NCI-H460 (cell line): ENCODE measurements at regions not wholly inside any gene's neighbourhood (a gene's known extent, or its start where the extent isn't known, plus 50 kb on each side); places are given as distances from the start of the nearest gene placed in this dataset.

Source experiments
- DNase-seq: peaks from one replicate; pipeline ENCODE4 v3.0.0-alpha.2; 2016; ENCODE audit warnings: low read depth; ENCODE audit errors: extremely low read depth

DNA sequence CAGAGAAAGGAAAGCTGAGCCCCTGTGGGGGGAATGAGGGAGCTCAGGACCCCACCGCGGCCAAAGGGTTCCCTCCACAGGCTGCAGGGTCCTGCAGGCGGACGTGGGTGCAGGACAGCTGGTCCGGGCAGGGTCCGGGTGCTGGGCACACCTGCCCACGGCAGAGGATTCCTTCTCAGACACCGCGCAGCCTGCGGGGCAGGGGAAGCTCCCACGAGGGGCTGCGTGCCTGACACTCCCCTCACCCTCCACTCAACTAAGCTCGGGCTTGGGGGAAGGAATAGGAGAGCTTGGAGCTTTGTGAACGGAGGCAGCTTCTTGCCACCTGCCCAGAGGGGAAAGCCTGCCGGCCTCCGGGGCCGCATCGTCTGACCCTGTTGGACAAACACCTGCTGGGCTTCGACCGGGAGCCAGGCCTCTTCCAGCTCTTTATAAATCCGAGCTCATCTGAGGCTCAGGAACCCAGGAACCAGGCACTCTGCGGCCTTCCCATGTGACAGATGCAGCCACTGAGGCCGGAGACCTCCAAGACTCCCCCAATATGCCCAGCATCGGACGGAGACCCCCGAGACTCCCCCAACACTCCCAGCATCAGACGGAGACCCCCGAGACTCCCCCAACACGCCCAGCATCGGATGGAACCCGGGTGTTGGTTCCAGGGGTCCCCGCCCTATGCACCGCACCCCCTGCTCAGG is 97.3 kb downstream of the PDGFA start:
- no peak for DNase-seq

GRCh38 chr7:422886-423225 is 96.8 kb downstream of the PDGFA start:
- no peak for DNase-seq

- no peak for DNase-seq
Measured at GRCh38 chr7:423312-424260, 96.1 kb downstream of the PDGFA start.

DNA sequence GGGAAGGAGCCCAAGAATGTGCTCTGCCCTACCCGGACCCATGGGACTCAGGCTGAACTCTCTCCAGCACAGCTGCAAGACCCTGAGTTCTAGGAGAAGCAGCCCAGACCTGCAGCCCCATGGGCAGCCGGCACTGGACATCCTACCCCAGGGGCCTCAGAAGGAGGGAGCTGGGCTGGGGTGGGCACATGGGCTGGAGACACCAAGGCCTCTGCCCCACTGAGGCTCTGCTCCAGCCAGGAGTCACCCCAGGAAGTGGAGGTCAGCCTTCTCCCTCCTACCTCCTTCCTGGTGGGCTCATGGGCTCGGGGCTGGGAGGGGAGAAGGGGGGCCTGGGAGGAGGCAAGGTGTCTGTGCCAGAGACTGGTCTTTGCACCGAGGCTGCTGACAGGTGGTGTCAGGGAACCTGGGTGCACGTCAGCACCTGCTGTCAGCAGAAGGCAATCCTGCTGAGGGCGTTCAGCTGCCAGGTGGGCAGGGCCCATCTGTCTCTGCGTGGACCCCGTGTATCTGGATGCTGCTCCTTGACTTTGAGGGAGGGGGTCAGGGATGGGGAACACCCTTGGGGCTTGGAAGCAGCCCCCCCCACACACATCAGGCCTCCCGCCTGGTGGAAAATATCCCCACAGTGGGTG is 95.2 kb downstream of the PDGFA start:
- no peak for DNase-seq

- DNase-seq, result no peak
Measured at GRCh38 chr7:424961-425793, 94.5 kb downstream of the PDGFA start.

- no peak for DNase-seq
Measured at GRCh38 chr7:425794-426188, 93.9 kb downstream of the PDGFA start.

- no peak for DNase-seq
Measured at GRCh38 chr7:426510-426909, 93.1 kb downstream of the PDGFA start.

GRCh38 chr7:427506-428103 is 92.0 kb downstream of the PDGFA start:
- DNase-seq, result no peak

DNA sequence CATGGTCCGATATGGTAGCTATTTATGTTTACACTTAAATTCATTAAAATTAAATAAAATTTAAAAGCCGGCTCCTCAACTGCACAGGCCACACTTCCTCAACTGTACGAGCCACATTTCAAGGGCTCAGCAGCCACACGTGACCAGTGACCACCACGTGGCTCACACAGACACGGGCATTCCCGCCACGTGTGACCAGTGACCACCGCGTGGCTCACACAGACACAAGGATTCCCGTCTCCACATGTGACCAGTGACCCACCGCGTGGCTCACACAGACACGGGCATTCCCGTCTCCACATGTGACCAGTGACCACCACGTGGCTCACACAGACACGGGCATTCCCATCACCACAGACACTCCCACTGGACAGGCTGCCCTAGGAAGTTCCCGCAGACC is 91.3 kb downstream of the PDGFA start:
- no peak for DNase-seq

- no peak for DNase-seq
Measured at GRCh38 chr7:428927-429827, 90.5 kb downstream of the PDGFA start.

DNA sequence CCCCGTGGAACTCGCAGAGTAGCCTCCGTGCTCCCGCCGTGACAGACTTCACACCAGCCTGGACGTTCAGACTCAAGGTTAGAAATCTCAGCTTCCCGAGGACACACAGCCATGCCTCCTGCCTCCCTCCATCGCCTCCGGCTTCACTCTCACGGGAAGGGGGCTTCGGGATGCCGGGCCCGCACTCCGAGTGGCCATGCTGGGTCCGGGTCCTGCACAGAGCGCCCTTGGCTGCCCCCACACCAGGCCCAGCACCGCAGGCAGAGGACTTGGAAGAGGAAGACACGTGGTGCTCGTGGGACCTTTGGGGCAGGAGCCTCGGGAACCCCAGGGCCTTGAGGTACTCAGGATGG is 89.8 kb downstream of the PDGFA start:
- DNase-seq, result no peak

DNA sequence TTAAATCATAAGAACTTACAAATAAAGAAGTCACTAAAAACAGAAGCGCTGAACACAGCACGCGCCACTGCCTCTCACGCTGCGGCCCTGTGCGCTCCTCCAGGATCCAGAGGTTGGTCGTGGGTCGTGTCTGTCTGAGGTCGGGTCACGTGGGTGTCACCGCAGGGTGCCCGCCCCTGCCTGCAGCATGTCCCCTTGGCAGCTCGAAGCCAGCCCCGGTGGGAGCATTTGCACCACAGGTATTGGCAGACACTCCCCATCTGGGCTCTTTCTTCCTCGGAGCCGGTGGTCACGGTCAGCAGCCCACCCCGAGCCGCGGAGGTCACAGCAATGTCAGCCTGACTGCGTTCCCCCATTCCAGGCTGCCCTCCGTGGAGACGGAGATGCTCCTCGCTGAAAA is 88.6 kb downstream of the PDGFA start:
- DNase-seq, result no peak

GRCh38 chr7:431658-432111 is 88.0 kb downstream of the PDGFA start:
- DNase-seq, result no peak

DNA sequence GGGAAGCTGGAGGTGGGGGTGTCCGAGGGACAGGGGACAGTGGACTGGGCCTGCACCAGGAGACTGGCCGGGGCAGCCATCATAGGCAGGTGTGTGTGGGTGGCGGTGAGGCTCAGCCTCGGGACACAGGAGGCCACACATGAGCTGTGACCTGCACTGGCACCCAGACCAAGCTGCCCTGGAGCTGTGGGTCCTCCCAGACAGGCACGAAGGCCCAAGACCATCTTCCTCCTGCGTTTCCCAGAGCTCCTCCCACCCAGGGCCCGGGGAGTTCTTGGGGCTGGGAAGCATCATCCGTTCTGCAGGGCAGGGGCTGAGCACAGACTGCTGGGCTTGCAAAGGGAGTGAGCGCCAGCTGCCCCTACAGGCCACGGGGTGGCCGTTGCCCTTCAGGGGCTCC is 87.4 kb downstream of the PDGFA start:
- DNase-seq, result no peak

- no peak for DNase-seq
Measured at GRCh38 chr7:432933-433332, 86.7 kb downstream of the PDGFA start.

DNA sequence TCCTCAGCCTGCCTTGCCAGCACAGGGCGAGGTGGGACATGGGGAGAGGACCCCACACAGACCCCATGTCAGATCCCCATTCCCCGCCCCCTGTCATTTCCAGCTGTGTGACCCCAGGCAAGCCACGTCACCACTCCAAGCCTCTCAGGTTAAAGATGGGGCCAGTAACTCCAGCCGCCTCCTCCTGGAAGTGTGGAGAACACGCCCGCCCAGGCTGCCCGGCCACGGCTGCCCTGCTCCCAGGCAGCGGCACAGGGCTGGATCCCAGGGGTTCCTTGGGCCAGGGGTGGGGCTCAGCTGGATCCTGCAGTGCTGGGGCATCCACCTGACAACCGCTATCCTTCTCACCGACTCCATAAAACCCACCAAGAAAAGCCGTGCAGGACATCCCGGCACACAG is 86.1 kb downstream of the PDGFA start:
- no peak for DNase-seq

DNA sequence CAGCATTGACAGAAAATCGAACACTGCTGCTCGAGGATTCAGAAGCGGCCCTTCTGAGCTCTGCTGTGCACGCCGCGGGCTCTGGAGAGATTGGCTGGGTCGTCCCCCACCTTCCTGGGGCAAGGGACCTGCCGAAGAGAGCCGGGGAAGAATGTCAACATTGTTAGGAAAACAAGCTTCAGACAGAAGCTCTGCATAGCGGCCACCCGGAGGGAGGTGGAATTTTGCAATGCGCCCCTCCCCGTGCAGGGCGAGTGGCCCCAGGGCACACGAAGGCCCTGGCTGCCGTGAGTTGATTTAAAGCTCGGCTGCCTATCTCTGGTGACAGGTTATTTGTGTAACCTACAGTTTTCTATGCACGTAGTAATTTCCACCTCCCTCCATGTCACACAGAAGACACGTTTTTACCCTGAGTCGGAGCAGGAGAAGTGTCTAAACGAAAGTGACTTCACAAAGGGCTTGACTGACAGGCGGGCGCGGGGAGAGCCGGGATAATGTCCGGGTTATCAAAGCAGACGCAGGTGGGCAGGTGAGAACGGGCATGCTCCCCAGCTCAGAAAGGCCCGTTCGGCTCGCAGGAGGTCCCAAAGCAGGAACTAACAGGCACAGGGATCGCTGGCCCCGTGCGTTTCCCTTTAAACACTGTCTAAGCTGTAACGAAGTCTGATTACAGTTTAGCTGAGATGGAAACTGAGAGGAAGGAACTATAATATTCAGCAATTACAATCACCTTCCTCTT is 84.6 kb downstream of the PDGFA start:
- no peak for DNase-seq

DNA sequence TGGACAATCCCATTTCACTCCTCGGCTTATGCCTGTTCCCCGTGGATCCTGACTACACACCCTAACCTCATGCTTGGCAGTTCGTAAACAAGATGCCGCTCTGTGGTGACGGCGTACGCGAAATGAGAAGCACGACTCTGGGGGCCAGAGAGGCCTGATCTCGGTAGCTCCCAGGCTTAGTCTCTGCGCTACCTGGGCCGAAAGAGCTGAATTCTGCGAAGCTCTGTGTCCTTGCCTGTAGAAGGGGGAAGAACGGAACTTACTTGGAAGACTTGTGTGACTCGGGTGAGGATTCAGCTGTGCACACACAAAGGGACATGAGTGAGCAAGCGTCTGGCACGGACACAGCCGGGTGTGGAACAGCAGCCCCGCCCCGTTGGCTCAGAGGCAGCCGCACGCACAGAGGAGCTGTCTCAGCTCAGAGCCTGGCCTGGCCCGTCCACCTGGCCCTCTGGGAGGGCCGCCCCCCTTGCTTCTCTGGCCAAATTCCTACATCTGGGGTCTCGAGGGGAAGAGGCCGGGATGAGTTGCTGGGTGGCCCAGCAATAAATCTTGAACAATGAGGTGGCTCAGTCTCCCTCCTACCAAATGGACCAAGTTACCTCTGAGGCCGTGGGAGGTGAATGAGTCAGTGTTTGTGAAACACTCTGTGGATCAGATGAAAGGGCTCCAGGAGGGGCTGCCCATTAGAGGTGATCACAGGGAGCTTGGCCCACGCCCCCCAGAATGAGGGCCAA is 83.8 kb downstream of the PDGFA start:
- peak; percentile 13 for DNase-seq
